ENCODE measurements at regions not wholly inside any gene's neighbourhood (a gene's known extent, or its start where the extent isn't known, plus 50 kb on each side); places are given as distances from the start of the nearest gene placed in this dataset.

GRCh38 chr2:129797489-129798300, 181.8 kb upstream of the RAB6C start:
- Histone ChIP-seq H3K27ac (no peak overlapping the region), H3K79me2 (no peaks in the 10 kb centered on the region), H3K27me3 (ENCODE audit: control insufficient read depth, insufficient read depth, low read length) (no peaks in the 10 kb centered on the region), H3K36me3 (ENCODE audit: control insufficient read depth, insufficient read depth, low read length) (no peaks in the 10 kb centered on the region), H3K4me2 (ENCODE audit: low read length) (no peak overlapping the region), H3K9ac (no peak overlapping the region), H3K4me3 (ENCODE audit: low read depth, low read length) (no peak overlapping the region), H2AFZ (no peak overlapping the region), H3K9me3 (ENCODE audit: control insufficient read depth, low read length) (no peaks in the 10 kb centered on the region), H3K4me1 (no peaks in the 10 kb centered on the region)
- TF ChIP-seq, protein P1, sequence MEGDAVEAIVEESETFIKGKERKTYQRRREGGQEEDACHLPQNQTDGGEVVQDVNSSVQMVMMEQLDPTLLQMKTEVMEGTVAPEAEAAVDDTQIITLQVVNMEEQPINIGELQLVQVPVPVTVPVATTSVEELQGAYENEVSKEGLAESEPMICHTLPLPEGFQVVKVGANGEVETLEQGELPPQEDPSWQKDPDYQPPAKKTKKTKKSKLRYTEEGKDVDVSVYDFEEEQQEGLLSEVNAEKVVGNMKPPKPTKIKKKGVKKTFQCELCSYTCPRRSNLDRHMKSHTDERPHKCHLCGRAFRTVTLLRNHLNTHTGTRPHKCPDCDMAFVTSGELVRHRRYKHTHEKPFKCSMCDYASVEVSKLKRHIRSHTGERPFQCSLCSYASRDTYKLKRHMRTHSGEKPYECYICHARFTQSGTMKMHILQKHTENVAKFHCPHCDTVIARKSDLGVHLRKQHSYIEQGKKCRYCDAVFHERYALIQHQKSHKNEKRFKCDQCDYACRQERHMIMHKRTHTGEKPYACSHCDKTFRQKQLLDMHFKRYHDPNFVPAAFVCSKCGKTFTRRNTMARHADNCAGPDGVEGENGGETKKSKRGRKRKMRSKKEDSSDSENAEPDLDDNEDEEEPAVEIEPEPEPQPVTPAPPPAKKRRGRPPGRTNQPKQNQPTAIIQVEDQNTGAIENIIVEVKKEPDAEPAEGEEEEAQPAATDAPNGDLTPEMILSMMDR (IDR thresholded peaks at IDR 0.05), result no peak

- Histone ChIP-seq H2AFZ (no peak overlapping the region), H3K79me2 (no peaks in the 10 kb centered on the region), H3K4me1 (no peaks in the 10 kb centered on the region), H3K9ac (no peak overlapping the region), H3K4me3 (ENCODE audit: low read depth, low read length) (no peak overlapping the region), H3K36me3 (ENCODE audit: control insufficient read depth, insufficient read depth, low read length) (no peaks in the 10 kb centered on the region), H3K4me2 (ENCODE audit: low read length) (no peak overlapping the region), H3K9me3 (ENCODE audit: control insufficient read depth, low read length) (no peaks in the 10 kb centered on the region), H3K27me3 (ENCODE audit: control insufficient read depth, insufficient read depth, low read length) (no peaks in the 10 kb centered on the region), H3K27ac (no peak overlapping the region)
- TF ChIP-seq, protein P1 (IDR thresholded peaks at IDR 0.05), result no peak
These were observed 181.2 kb upstream of the RAB6C start for GRCh38 chr2:129798301-129798581.

DNA sequence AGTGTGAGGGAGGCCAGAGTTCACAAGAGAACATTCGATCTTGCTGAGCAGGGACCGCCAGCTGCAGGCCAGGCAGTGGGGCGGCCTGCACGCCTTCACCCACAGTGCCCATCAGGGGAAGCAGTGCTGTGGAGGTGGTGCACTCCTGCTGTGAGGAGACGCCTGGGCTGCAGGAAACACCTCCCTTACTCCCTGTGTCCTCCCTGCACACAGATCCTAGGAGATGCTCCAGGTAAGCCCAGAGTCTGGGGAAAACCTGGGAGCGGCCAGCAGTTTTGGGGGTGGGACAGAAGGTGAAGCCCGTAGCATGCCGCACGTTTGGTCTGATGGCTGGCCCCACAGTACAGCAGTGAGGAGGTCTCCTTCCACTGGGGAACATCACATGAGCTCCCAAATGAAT, 180.8 kb upstream of the RAB6C start:
- Histone ChIP-seq H3K36me3 (ENCODE audit: control insufficient read depth, insufficient read depth, low read length) (no peaks in the 10 kb centered on the region), H3K4me3 (ENCODE audit: low read depth, low read length) (no peak overlapping the region), H3K9me3 (ENCODE audit: control insufficient read depth, low read length) (no peaks in the 10 kb centered on the region), H2AFZ (no peak overlapping the region), H3K4me2 (ENCODE audit: low read length) (no peak overlapping the region), H3K9ac (no peak overlapping the region), H3K27me3 (ENCODE audit: control insufficient read depth, insufficient read depth, low read length) (no peaks in the 10 kb centered on the region), H3K27ac (no peak overlapping the region), H3K4me1 (no peaks in the 10 kb centered on the region), H3K79me2 (no peaks in the 10 kb centered on the region)
- TF ChIP-seq, protein P1 (IDR thresholded peaks at IDR 0.05), result no peak

DNA sequence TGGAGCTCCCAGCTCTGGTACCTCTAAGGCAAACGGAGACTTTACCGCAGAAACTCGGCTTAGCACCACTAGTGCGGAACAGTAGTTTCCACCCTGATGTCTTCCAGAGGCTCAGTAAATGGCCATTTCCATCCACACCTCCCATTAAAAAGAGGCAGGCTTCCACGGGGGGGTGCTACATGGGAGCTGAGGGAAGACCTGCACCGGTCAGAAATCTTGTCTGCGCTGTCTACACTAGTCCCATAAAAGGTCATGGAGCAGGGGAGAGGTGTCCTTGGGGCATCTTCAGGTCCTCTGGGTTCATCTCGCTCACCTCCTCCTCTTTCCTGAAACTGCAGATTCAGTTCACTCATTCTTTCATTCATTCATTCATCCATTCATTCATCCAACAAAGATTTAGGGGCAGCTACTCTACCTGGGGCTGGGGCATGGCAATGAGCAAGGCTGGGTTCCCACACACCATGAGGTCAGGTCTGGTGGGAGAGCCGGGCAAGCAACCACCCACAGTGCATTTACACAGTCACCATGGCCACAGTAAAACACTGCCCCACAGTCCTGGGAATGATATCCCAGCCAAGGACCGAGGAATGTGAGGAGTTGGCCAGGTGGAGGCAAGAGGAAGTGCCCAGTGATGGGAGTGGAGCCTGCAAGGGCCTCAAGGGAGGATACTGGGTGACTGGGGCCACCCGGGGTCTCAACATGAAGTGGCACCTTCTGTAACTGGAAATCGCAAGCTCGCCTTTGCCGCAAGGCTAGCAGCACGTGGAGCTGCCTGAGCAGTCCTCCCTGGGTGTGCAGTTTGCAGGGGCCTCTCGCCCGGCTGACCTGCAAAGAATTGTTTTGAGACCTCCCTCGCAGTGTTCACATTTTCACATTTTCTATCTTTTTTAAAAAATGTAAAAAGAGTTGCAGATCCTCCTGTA, 180.2 kb upstream of the RAB6C start:
- no peaks in the 10 kb centered on the region for H3K36me3 ChIP-seq (ENCODE audit: control insufficient read depth, insufficient read depth, low read length)
- no peaks in the 10 kb centered on the region for H3K9me3 ChIP-seq (ENCODE audit: control insufficient read depth, low read length)
- H3K9ac ChIP-seq, result no peak overlapping the region
- H3K4me3 ChIP-seq (ENCODE audit: low read depth, low read length), result no peak overlapping the region
- H3K27ac ChIP-seq, result no peak overlapping the region
- TF ChIP-seq, protein P1 (IDR thresholded peaks at IDR 0.05), result no peak
- H2AFZ ChIP-seq, result no peak overlapping the region
- H3K4me1 ChIP-seq, result no peaks in the 10 kb centered on the region
- no peaks in the 10 kb centered on the region for H3K27me3 ChIP-seq (ENCODE audit: control insufficient read depth, insufficient read depth, low read length)
- no peak overlapping the region for H3K4me2 ChIP-seq (ENCODE audit: low read length)
- H3K79me2 ChIP-seq, result no peaks in the 10 kb centered on the region

All from parathyroid adenoma (tissue), 2 donors.